OCI-LY3 (cell line): ENCODE measurements at regions not wholly inside any gene's neighbourhood (a gene's known extent, or its start where the extent isn't known, plus 50 kb on each side); places are given as distances from the start of the nearest gene placed in this dataset.

Experiments used
- H2AFZ ChIP-seq: fragments of 200-600, 300-600 bp; shearing (Covaris generic); 2 replicates; pipeline ENCODE4 v1.6.0; 2014; ENCODE audit warnings: antibody characterized with exemption, low read depth, low read length
- H3K27ac ChIP-seq: fragments of 200-600, 300-600 bp; sonication (generic); 2 replicates; pipeline ENCODE4 v1.5.1; 2014; ENCODE audit warnings: mild to moderate bottlenecking, low read length, moderate library complexity, mixed read lengths
- H3K27me3 ChIP-seq: fragments of 200-600, 300-600 bp; sonication (generic); 2 replicates; pipeline ENCODE4 v1.6.1; 2014; ENCODE audit warnings: low read depth, low read length, mixed read lengths
- H3K36me3 ChIP-seq: fragments of 200-600, 300-600 bp; sonication (generic); replicated peaks from 2 replicates; pipeline ENCODE3; 2014; ENCODE audit warnings: low read depth, low read length, mixed read lengths
- H3K4me1 ChIP-seq: fragments of 300-600, 200-600 bp; sonication (generic); 2 replicates; pipeline ENCODE4 v1.6.1; 2014; ENCODE audit warnings: low read length, mixed read lengths
- H3K4me2 ChIP-seq: fragments of 200-600, 300-600 bp; sonication (generic); 2 replicates; pipeline ENCODE4 v1.6.1; 2014; ENCODE audit warnings: low read length, mixed read lengths
- H3K4me3 ChIP-seq: fragments of 300-600, 200-600 bp; sonication (generic); 2 replicates; pipeline ENCODE4 v1.5.1; 2014; ENCODE audit warnings: antibody characterized with exemption, mild to moderate bottlenecking, low read length, moderate library complexity
- H3K79me2 ChIP-seq: fragments of 300-600, 200-600 bp; shearing (Covaris generic); 2 replicates; pipeline ENCODE4 v1.6.1; 2014; ENCODE audit warnings: mild to moderate bottlenecking, low read length, mixed read lengths
- H3K9ac ChIP-seq: fragments of 300-600, 200-600 bp; shearing (Covaris generic); 2 replicates; pipeline ENCODE4 v1.6.0; 2014; ENCODE audit warnings: mild to moderate bottlenecking, low read length, moderate library complexity
- H3K9me3 ChIP-seq: fragments of 200-600, 300-600 bp; shearing (Covaris generic); 2 replicates; pipeline ENCODE4 v1.6.1; 2014; ENCODE audit warnings: low read length, mixed read lengths; ENCODE audit not compliant: insufficient read depth
- H4K20me1 ChIP-seq: fragments of 200-600, 300-600 bp; sonication (generic); 2 replicates; pipeline ENCODE4 v1.6.1; 2016; ENCODE audit warnings: low read length, mixed read lengths; ENCODE audit not compliant: insufficient read depth
- CTCF ChIP-seq: fragments of 200-600, 300-600 bp; sonication (generic); IDR thresholded peaks from 2 replicates; pipeline ENCODE4 v1.5.1; 2014; ENCODE audit warnings: antibody characterized with exemption, low read length, low read depth
- EZH2phosphoT487 ChIP-seq: fragments of 200-600 bp; shearing (Covaris generic); IDR thresholded peaks from 2 replicates; pipeline ENCODE4 v1.6.1; 2018; ENCODE audit warnings: antibody characterized with exemption, mixed run types, low read depth

GRCh38 chr12:115013236-115013981 lies 329.4 kb upstream of the TBX3 start:
- Histone ChIP-seq H3K27ac (no peak overlapping the region), H3K4me3 (no peak overlapping the region), H3K4me2 (no peak overlapping the region), H3K27me3 (no peaks in the 10 kb centered on the region), H3K9me3 (no peaks in the 10 kb centered on the region), H3K4me1 (peaks cover 51% of the 10 kb centered on the region), H3K79me2 (no peaks in the 10 kb centered on the region), H3K36me3 (peaks cover 3% of the 10 kb centered on the region), H4K20me1 (no peaks in the 10 kb centered on the region), H2AFZ (no peak overlapping the region), H3K9ac (no peak overlapping the region)
- TF ChIP-seq EZH2phosphoT487 (no peak), CTCF (no peak)

GRCh38 chr12:115012861-115013235 lies 328.9 kb upstream of the TBX3 start:
- no peak overlapping the region for H3K4me3 ChIP-seq
- H3K9ac ChIP-seq = no peak overlapping the region
- no peaks in the 10 kb centered on the region for H3K79me2 ChIP-seq
- peaks cover 3% of the 10 kb centered on the region for H3K36me3 ChIP-seq
- H3K4me2 ChIP-seq = no peak overlapping the region
- H3K9me3 ChIP-seq = no peaks in the 10 kb centered on the region
- TF ChIP-seq CTCF = no peak
- TF ChIP-seq EZH2phosphoT487 = no peak
- no peak overlapping the region for H3K27ac ChIP-seq
- H3K4me1 ChIP-seq = peaks cover 57% of the 10 kb centered on the region
- no peaks in the 10 kb centered on the region for H4K20me1 ChIP-seq
- H2AFZ ChIP-seq = no peak overlapping the region
- no peaks in the 10 kb centered on the region for H3K27me3 ChIP-seq

GRCh38 chr12:115011703-115012102 lies 327.7 kb upstream of the TBX3 start:
- no peaks in the 10 kb centered on the region for H4K20me1 ChIP-seq
- H3K9me3 ChIP-seq = no peaks in the 10 kb centered on the region
- H3K9ac ChIP-seq = no peak overlapping the region
- peaks cover 3% of the 10 kb centered on the region for H3K36me3 ChIP-seq
- TF ChIP-seq EZH2phosphoT487 (no peak), CTCF (no peak)
- H3K4me2 ChIP-seq = no peak overlapping the region
- H3K79me2 ChIP-seq = no peaks in the 10 kb centered on the region
- H3K4me3 ChIP-seq = no peak overlapping the region
- H2AFZ ChIP-seq = no peak overlapping the region
- no peaks in the 10 kb centered on the region for H3K27me3 ChIP-seq
- H3K4me1 ChIP-seq = peaks cover 58% of the 10 kb centered on the region
- no peak overlapping the region for H3K27ac ChIP-seq

- no peaks in the 10 kb centered on the region for H3K9me3 ChIP-seq
- TF ChIP-seq CTCF = no peak
- TF ChIP-seq EZH2phosphoT487 = no peak
- no peak overlapping the region for H3K27ac ChIP-seq
- peaks cover 3% of the 10 kb centered on the region for H3K36me3 ChIP-seq
- H3K4me1 ChIP-seq = peaks cover 45% of the 10 kb centered on the region
- H3K79me2 ChIP-seq = no peaks in the 10 kb centered on the region
- H3K4me2 ChIP-seq = no peak overlapping the region
- no peak overlapping the region for H3K9ac ChIP-seq
- no peak overlapping the region for H2AFZ ChIP-seq
- H3K4me3 ChIP-seq = no peak overlapping the region
- no peaks in the 10 kb centered on the region for H4K20me1 ChIP-seq
- no peaks in the 10 kb centered on the region for H3K27me3 ChIP-seq
Observed at GRCh38 chr12:115010324-115010995, 326.5 kb upstream of the TBX3 start.
